DMS53 treated with DMSO at 0.1 percent for 48 hours (cell line): ENCODE measurements at regions not wholly inside any gene's neighbourhood (a gene's known extent, or its start where the extent isn't known, plus 50 kb on each side); places are given as distances from the start of the nearest gene placed in this dataset.
"Not testable (repeated sequence)": the region's sequence is repeated elsewhere in the genome, so short reads cannot be mapped to it uniquely, and the experiment has no call there.

Experiments
- DNase-seq: peaks from one replicate; lab custom pipeline; 2025; ENCODE audit not compliant: unreplicated experiment; lab: John Stamatoyannopoulos, UW

- DNase-seq, result no peak
Measured at GRCh38 chr1:229124116-229124515, 146.8 kb upstream of the RAB4A start.

GRCh38 chr1:229124520-229125124 lies 146.3 kb upstream of the RAB4A start:
- no peak for DNase-seq

- DNase-seq, result no peak
Measured at GRCh38 chr1:229127301-229127700, 143.6 kb upstream of the RAB4A start.

- no peak for DNase-seq
Measured at GRCh38 chr1:229128066-229128608, 142.8 kb upstream of the RAB4A start.

GRCh38 chr1:229129301-229130027 lies 141.4 kb upstream of the RAB4A start:
- no peak for DNase-seq

- DNase-seq, result no peak
Measured at GRCh38 chr1:229130028-229130668, 140.8 kb upstream of the RAB4A start.

- no peak for DNase-seq
Measured at GRCh38 chr1:229131243-229132105, 139.4 kb upstream of the RAB4A start.

GRCh38 chr1:229132106-229132443 lies 138.8 kb upstream of the RAB4A start:
- DNase-seq, result no peak

- no peak for DNase-seq
Measured at GRCh38 chr1:229132706-229133105, 138.2 kb upstream of the RAB4A start.

- DNase-seq, result no peak
Measured at GRCh38 chr1:229133151-229133550, 137.8 kb upstream of the RAB4A start.

- DNase-seq, result no peak
Measured at GRCh38 chr1:229133811-229134210, 137.1 kb upstream of the RAB4A start.

- not testable (repeated sequence) for DNase-seq
Measured at GRCh38 chr1:229134381-229135217, 136.3 kb upstream of the RAB4A start.

- DNase-seq, result no peak
Measured at GRCh38 chr1:229135773-229136172, 135.1 kb upstream of the RAB4A start.

- DNase-seq, result no peak
Measured at GRCh38 chr1:229136822-229137221, 134.1 kb upstream of the RAB4A start.

GRCh38 chr1:229137271-229137670 lies 133.6 kb upstream of the RAB4A start:
- DNase-seq, result no peak

- DNase-seq, result no peak
Measured at GRCh38 chr1:229138058-229138457, 132.9 kb upstream of the RAB4A start.

GRCh38 chr1:229139331-229140118 lies 131.4 kb upstream of the RAB4A start:
- no peak for DNase-seq

- DNase-seq, result no peak
Measured at GRCh38 chr1:229140119-229140396, 130.9 kb upstream of the RAB4A start.

- DNase-seq, result no peak
Measured at GRCh38 chr1:229141271-229141670, 129.6 kb upstream of the RAB4A start.
